ENCODE measurements at regions not wholly inside any gene's neighbourhood (a gene's known extent, or its start where the extent isn't known, plus 50 kb on each side); places are given as distances from the start of the nearest gene placed in this dataset.
A peak's percentile ranks its signal among the peaks of the same experiment; 100 is the strongest.

- Histone ChIP-seq H3K79me2 (ENCODE audit: insufficient read depth, low read length) (no peaks in the 10 kb centered on the region), H3K4me3 (replicated peaks in 1 of 3; ENCODE audit: insufficient read depth in 1 of 3, low read depth in 2 of 3, low read length in 3 of 3) (no peak overlapping the region), H3K4me1 (ENCODE audit: insufficient read depth, low read length) (no peaks in the 10 kb centered on the region), H3K9me3 (ENCODE audit: low read length) (peaks cover 82% of the 10 kb centered on the region), H3K36me3 (replicated peaks in 1 of 2; ENCODE audit: control insufficient read depth in 1 of 2, insufficient read depth in 2 of 2, low read length in 2 of 2) (no peaks in the 10 kb centered on the region), H4K20me1 (ENCODE audit: insufficient read depth, low read length) (no peaks in the 10 kb centered on the region), H3K9ac (ENCODE audit: insufficient read depth, low read depth, low read length) (no peak overlapping the region), H3K4me2 (ENCODE audit: low read depth, low read length) (no peak overlapping the region), H3K27me3 (ENCODE audit: control insufficient read depth in 1 of 2, insufficient read depth in 2 of 2, low read length in 2 of 2) (no peaks in the 10 kb centered on the region), H3K27ac (ENCODE audit: extremely low read length, insufficient read depth, low read length) (no peak overlapping the region), H2AFZ (ENCODE audit: low read length) (no peak overlapping the region)
- no TSS peak for BruUV-seq (replicated peaks)
- WGBS (ENCODE audit: low lambda C conversion rate) = 1% methylated on average over 3 of the region's 3 CpGs
- DNase-seq (ENCODE audit: low spot score) (no peak), ATAC-seq (no peak), FAIRE-seq (no peak)
- in situ Hi-C loops (cut with HindIII; ENCODE audit: extremely low pct_ligation_motif_present, low pct_unique_long_range_greater_than_20kb) (no loop called here), intact Hi-C loops (cut with micrococcal nuclease; ENCODE audit: unreplicated experiment) (no loop called here)
- POLR2A ChIA-PET = no interaction called here
- TF ChIP-seq, protein P1, sequence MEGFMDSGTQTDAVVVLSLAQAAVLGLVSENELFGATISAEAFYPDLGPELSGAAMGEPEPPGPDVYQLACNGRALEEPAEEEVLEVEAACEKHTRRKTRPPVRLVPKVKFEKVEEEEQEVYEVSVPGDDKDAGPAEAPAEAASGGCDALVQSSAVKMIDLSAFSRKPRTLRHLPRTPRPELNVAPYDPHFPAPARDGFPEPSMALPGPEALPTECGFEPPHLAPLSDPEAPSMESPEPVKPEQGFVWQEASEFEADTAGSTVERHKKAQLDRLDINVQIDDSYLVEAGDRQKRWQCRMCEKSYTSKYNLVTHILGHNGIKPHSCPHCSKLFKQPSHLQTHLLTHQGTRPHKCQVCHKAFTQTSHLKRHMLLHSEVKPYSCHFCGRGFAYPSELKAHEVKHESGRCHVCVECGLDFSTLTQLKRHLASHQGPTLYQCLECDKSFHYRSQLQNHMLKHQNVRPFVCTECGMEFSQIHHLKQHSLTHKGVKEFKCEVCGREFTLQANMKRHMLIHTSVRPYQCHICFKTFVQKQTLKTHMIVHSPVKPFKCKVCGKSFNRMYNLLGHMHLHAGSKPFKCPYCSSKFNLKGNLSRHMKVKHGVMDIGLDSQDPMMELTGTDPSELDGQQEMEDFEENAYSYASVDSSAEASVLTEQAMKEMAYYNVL (CRISPR knock-in tag; IDR thresholded peaks at IDR 0.05; ENCODE audit: borderline replicate concordance) = no peak
- TF ChIP-seq ELF3 (CRISPR knock-in tag; IDR thresholded peaks at IDR 0.05) (no peak), ZNF629 (CRISPR knock-in tag; conservative IDR thresholded peaks at IDR 0.05) (no peak), NFE2L2 (IDR thresholded peaks at IDR 0.05; ENCODE audit: low read length) (peak; percentile 17; the same call in 1 of the 2 replicates), BCLAF1 (IDR thresholded peaks at IDR 0.05) (no peak)
- CTCF ChIA-PET (ENCODE audit: low intra/inter-chr PET ratio, low total read pairs) = no interaction called here
Observed at GRCh38 chr1:239253032-239253431, 133.3 kb upstream of the CHRM3 start.
